K562 (cell line): ENCODE measurements at regions not wholly inside any gene's neighbourhood (a gene's known extent, or its start where the extent isn't known, plus 50 kb on each side); places are given as distances from the start of the nearest gene placed in this dataset.

Experiments
- ARID1B ChIP-seq: fragments of 450-650 bp; IDR thresholded peaks from 2 replicates; pipeline ENCODE4 v1.6.1; 2016; ENCODE audit warnings: antibody characterized with exemption, mild to moderate bottlenecking, inconsistent platforms
- BHLHE40 ChIP-seq: IDR thresholded peaks from 2 replicates; pipeline ENCODE4 v1.6.1; 2011; ENCODE audit warnings: low read length, improper control_type of control experiment
- ELF4 ChIP-seq: fragments of 450-650 bp; formaldehyde crosslinking; IDR thresholded peaks from 2 replicates; pipeline ENCODE4 v1.4.0; 2022; ENCODE audit warnings: missing genetic modification characterization
- ELK1 ChIP-seq: sonication (generic); formaldehyde crosslinking; IDR thresholded peaks from 2 replicates; pipeline ENCODE4 v1.8.1; 2022; ENCODE audit warnings: missing genetic modification reagents
- FOXP1 ChIP-seq: sonication (generic); formaldehyde crosslinking; IDR thresholded peaks from 2 replicates; pipeline ENCODE4 v1.8.0; 2022; ENCODE audit warnings: mild to moderate bottlenecking, missing genetic modification reagents
- KDM4B ChIP-seq, 2 experiments: fragments of 450-650 bp in 1 of 2; sonication (generic) in 1 of 2; IDR thresholded peaks; 2 replicates each; pipeline ENCODE4 v1.6.1; 2016 to 2017; ENCODE audit warnings: borderline replicate concordance in 2 of 2, antibody characterized with exemption in 1 of 2, low read depth in 1 of 2, mild to moderate bottlenecking in 1 of 2
- PCBP1 ChIP-seq: fragments of 200-400 bp; formaldehyde crosslinking; IDR thresholded peaks from 2 replicates; pipeline ENCODE4 v1.6.1; 2018; ENCODE audit warnings: mild to moderate bottlenecking, low read depth, low read length; ENCODE audit not compliant: poor library complexity, severe bottlenecking
- SRSF9 ChIP-seq: fragments of 200-400 bp; formaldehyde crosslinking; IDR thresholded peaks from 2 replicates; pipeline ENCODE4 v1.6.1; 2017; ENCODE audit warnings: low read depth, low read length, borderline replicate concordance
- TEAD2 ChIP-seq: fragments of 450-650 bp; IDR thresholded peaks from 2 replicates; pipeline ENCODE4 v1.6.1; 2016; ENCODE audit warnings: missing genetic modification characterization, control low read depth, missing compliant biosample characterization
- TRIM25 ChIP-seq: fragments of 450-650 bp; IDR thresholded peaks from 2 replicates; pipeline ENCODE4 v1.7.0; 2016; ENCODE audit warnings: borderline replicate concordance
- VEZF1 ChIP-seq: fragments of 200-800 bp; sonication (Bioruptor generic); IDR thresholded peaks from 2 replicates; pipeline ENCODE4 v1.6.1; 2017; ENCODE audit warnings: missing genetic modification characterization, missing compliant biosample characterization
- ZBTB11 ChIP-seq, 3 experiments: fragments of 200-800 bp in 1 of 3; fragments of 250-450 bp in 1 of 3; fragments of 450-650 bp in 1 of 3; sonication (Bioruptor Pico) in 1 of 3; sonication (Bioruptor generic) in 1 of 3; formaldehyde crosslinking in 1 of 3; IDR thresholded peaks; 2 replicates each; pipeline versions ENCODE4 v1.6.1 to v1.8.0; 2016 to 2022; ENCODE audit warnings: mild to moderate bottlenecking in 2 of 3, missing genetic modification characterization in 2 of 3, missing compliant biosample characterization in 1 of 3, moderate library complexity in 1 of 3
- ZFP30 ChIP-seq: fragments of 250-450 bp; sonication (Bioruptor Pico); IDR thresholded peaks from 2 replicates; pipeline ENCODE4 v1.8.0; 2022; ENCODE audit warnings: moderate library complexity, mild to moderate bottlenecking, inconsistent platforms, borderline replicate concordance
- ZNF445 ChIP-seq: fragments of 250-450 bp; sonication (Bioruptor Pico); IDR thresholded peaks from 2 replicates; pipeline ENCODE4 v1.4.0; 2020; ENCODE audit warnings: low read depth, mild to moderate bottlenecking, moderate library complexity
- ZNF76 ChIP-seq: fragments of 250-450 bp; sonication (Bioruptor Pico); IDR thresholded peaks from 2 replicates; pipeline ENCODE4 v1.4.0; 2020; ENCODE audit warnings: mild to moderate bottlenecking, moderate library complexity, borderline replicate concordance

- TF ChIP-seq ZNF445 (CRISPR knock-in tag), result no peak
- no peak for TF ChIP-seq ELF4 (CRISPR knock-in tag)
- no peak for TF ChIP-seq ZFP30 (CRISPR knock-in tag)
- TF ChIP-seq BHLHE40, result no peak
- TF ChIP-seq ARID1B, result no peak
- TF ChIP-seq VEZF1 (CRISPR knock-in tag), result no peak
- TF ChIP-seq KDM4B (IDR thresholded peaks at IDR 0.05; ENCODE audit: borderline replicate concordance in 2 of 2, low read depth in 1 of 2), result no peak
- no peak for TF ChIP-seq ELK1
- TF ChIP-seq FOXP1 (CRISPR knock-in tag), result no peak
- TF ChIP-seq PCBP1, result no peak
- no peak for TF ChIP-seq TRIM25
- no peak for TF ChIP-seq TEAD2 (tag)
- TF ChIP-seq ZBTB11 (CRISPR knock-in tag; IDR thresholded peaks at IDR 0.05), result no peak
- TF ChIP-seq ZNF76, result no peak
- TF ChIP-seq SRSF9, result no peak
Observed at GRCh38 chr7:12028508-12028907, 182.6 kb upstream of the TMEM106B start (continued).
